ENCODE measurements at regions not wholly inside any gene's neighbourhood (a gene's known extent, or its start where the extent isn't known, plus 50 kb on each side); places are given as distances from the start of the nearest gene placed in this dataset.

GRCh38 chr3:127497676-127498075 lies 92.9 kb downstream of the TPRA1 start:
- Histone ChIP-seq H3K27me3 (peaks cover 0 to 10% (median 4%) of the 10 kb centered on the region in 7 donors), H3K4me1 (no peaks in the 10 kb centered on the region), H3K27ac (no peak overlapping the region), H3K4me3 (no peak overlapping the region), H3K36me3 (no peaks in the 10 kb centered on the region), H3K9me3 (peaks cover 0 to 36% (median 17%) of the 10 kb centered on the region in 11 donors)
- WGBS, 2 donors: 73 to 80% methylated on average over 2 of the region's 2 CpGs
- ATAC-seq (no peak), DNase-seq (no peak)
- TF ChIP-seq, protein P1, sequence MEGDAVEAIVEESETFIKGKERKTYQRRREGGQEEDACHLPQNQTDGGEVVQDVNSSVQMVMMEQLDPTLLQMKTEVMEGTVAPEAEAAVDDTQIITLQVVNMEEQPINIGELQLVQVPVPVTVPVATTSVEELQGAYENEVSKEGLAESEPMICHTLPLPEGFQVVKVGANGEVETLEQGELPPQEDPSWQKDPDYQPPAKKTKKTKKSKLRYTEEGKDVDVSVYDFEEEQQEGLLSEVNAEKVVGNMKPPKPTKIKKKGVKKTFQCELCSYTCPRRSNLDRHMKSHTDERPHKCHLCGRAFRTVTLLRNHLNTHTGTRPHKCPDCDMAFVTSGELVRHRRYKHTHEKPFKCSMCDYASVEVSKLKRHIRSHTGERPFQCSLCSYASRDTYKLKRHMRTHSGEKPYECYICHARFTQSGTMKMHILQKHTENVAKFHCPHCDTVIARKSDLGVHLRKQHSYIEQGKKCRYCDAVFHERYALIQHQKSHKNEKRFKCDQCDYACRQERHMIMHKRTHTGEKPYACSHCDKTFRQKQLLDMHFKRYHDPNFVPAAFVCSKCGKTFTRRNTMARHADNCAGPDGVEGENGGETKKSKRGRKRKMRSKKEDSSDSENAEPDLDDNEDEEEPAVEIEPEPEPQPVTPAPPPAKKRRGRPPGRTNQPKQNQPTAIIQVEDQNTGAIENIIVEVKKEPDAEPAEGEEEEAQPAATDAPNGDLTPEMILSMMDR (IDR thresholded peaks at IDR 0.05): no peak
- intact Hi-C loops (cut with DNase I): no loop called here

DNA sequence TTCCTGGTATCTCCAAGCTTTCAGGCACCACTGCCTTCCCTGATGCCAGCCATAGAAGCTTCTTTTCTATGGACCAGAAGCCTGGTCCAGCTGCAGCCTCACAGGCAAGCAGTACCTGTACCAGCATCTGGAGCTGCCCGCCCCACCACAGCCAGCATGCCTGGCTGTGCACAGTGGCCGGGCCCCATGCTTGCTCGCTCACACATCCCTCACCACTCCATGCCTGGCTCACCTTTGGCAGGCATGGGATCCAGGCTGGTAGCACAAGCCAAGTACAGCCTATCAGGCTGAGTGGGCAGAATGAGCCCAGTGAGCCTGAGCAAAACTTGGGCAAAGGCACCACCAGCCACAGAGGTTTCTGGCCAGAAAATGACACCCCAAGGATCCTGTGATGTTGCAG lies 93.4 kb downstream of the TPRA1 start:
- peaks cover 0 to 10% (median 4%) of the 10 kb centered on the region in 7 donors for H3K27me3 ChIP-seq
- H3K9me3 ChIP-seq: peaks cover 0 to 31% (median 12%) of the 10 kb centered on the region in 11 donors
- TF ChIP-seq, protein P1 (IDR thresholded peaks at IDR 0.05): no peak
- no peaks in the 10 kb centered on the region for H3K36me3 ChIP-seq
- ATAC-seq (no peak), DNase-seq (no peak)
- H3K4me3 ChIP-seq: no peak overlapping the region
- WGBS, 2 donors: 87 to 92% methylated on average over 3 of the region's 3 CpGs
- no peak overlapping the region for H3K27ac ChIP-seq
- intact Hi-C loops (cut with DNase I): no loop called here
- H3K4me1 ChIP-seq: no peaks in the 10 kb centered on the region

DNA sequence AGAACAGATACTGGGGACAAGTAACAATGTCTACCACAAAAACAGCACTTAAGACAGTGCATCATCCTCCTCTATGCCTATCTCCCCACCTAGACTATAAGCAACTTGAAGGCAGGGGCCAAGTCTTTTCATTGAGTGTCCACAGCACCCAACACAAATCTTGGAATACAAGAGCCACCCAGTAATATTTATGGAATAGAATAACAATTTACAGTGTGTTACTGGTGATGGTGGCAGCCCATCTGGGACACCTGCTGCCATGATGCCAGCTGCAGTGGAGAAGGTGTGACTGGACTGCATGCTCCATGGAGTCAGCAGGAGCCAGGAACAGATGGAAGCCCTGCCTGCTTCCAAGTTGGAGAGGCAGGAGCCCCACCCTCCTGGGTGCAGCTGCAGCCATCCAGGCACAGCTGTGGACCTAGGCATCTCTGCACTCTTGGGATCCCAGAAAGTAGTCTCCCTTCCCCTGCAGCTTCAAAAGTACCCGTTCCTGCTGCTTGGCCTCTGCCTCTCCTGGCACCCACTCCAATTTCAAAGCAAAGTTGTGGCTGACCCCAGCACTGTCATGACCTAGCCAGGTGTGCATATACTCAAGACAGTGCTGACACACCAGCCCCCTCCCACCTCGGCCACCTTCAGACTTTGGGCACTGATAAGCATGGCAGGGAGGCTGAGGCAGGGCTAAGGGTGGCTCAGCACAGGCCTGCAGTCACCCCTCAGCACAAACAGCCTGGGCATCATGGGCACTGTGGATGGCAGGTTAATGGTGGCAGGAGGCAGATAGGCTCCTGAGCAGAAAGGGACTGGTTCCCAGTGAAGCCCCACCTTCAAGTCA lies 94.5 kb downstream of the TPRA1 start:
- WGBS, 2 donors: 64 to 76% methylated on average over 2 of the region's 2 CpGs
- no peak overlapping the region for H3K27ac ChIP-seq
- H3K4me1 ChIP-seq: no peaks in the 10 kb centered on the region
- ATAC-seq (no peak), DNase-seq (no peak)
- TF ChIP-seq, protein P1 (IDR thresholded peaks at IDR 0.05): no peak
- H3K9me3 ChIP-seq: peaks cover 0 to 19% (median 7%) of the 10 kb centered on the region in 11 donors
- no peaks in the 10 kb centered on the region for H3K36me3 ChIP-seq
- intact Hi-C loops (cut with DNase I): no loop called here
- no peak overlapping the region for H3K4me3 ChIP-seq
- peaks cover 0 to 10% (median 4%) of the 10 kb centered on the region in 7 donors for H3K27me3 ChIP-seq

DNA sequence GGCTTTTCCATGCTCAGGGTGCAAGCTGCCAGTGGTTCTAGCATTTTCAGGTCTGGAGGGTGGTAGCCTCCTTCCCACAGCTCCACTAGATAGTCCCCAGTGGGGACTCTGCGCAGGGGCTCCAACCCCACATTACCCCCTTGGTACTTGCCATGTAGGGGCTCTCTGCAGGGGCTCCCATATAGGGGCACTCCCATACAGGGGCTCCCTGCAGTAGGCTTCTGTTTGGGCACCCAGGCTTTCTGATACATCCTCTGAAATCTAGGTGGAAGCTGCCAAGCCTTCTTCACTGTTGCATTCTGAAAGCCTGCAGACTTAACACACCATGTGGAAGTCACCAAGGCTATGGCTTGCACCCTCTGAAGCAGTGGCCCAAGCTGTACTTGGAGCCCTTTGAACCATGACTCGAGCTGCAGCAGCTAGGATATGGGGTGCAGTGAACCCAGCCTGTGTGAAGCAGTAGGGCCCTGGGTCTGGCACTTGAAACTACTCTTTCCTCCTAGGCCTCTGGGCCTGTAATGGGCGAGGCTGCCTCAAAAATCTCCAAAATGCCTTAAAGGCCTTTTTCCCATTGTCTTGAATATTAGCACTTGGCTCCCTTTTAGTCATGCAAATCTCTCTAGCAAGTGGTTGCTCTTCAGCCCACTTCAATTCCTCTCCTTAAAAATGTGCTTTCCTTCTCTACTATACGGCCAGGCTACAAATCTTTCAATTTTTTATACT lies 96.4 kb downstream of the TPRA1 start:
- Histone ChIP-seq H3K4me1 (no peaks in the 10 kb centered on the region), H3K27ac (no peak overlapping the region), H3K36me3 (no peaks in the 10 kb centered on the region), H3K4me3 (no peak overlapping the region), H3K9me3 (peaks cover 0 to 4% (median 0%) of the 10 kb centered on the region in 11 donors), H3K27me3 (peaks cover 0 to 20% (median 6%) of the 10 kb centered on the region in 7 donors)
- intact Hi-C loops (cut with DNase I): no loop called here
- ATAC-seq (no peak), DNase-seq (no peak)
- TF ChIP-seq, protein P1 (IDR thresholded peaks at IDR 0.05): no peak
- WGBS, 2 donors: 83% methylated on average over 4 of the region's 4 CpGs
